ENCODE measurements at regions not wholly inside any gene's neighbourhood (a gene's known extent, or its start where the extent isn't known, plus 50 kb on each side); places are given as distances from the start of the nearest gene placed in this dataset.
"Not testable (repeated sequence)": the region's sequence is repeated elsewhere in the genome, so short reads cannot be mapped to it uniquely, and the experiment has no call there.

DNA sequence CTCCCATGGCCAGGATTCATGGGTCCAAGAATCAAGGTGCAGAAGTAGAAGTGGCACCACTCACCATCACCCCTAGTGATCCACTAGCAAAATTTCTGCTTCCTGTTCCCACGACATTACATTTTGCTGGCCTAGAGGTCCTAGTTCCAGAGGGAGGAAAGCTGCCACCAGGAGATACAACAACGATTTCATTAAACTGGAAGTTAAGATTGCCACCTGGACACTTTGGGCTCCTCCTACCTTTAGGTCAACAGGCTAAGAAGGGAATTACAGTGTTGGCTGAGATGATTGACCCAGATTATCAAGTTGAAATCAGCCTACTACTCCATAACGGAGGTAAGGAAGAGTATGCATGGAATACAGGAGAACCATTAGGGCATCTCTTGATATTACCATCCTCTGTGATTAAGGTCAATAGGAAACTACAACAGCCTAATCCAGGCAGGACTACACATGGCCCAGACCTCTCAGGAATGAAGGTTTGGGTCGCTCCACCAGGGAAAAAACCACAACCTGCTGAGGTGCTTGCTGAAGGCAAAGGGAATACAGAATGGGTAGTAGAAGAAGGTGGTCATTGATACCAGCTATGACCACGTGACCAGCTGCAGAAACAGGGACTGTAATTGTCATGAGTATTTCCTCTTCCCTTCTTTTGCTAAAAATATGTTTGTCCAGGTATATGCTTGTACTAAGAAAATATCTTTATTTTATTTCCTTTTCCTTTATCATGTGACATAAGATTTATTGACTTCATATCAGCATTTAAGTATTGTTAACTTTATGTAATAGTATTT, 208.3 kb upstream of the HES1 start:
- DNase-seq (ENCODE audit: low read depth, low spot score): not testable (repeated sequence)

DNA sequence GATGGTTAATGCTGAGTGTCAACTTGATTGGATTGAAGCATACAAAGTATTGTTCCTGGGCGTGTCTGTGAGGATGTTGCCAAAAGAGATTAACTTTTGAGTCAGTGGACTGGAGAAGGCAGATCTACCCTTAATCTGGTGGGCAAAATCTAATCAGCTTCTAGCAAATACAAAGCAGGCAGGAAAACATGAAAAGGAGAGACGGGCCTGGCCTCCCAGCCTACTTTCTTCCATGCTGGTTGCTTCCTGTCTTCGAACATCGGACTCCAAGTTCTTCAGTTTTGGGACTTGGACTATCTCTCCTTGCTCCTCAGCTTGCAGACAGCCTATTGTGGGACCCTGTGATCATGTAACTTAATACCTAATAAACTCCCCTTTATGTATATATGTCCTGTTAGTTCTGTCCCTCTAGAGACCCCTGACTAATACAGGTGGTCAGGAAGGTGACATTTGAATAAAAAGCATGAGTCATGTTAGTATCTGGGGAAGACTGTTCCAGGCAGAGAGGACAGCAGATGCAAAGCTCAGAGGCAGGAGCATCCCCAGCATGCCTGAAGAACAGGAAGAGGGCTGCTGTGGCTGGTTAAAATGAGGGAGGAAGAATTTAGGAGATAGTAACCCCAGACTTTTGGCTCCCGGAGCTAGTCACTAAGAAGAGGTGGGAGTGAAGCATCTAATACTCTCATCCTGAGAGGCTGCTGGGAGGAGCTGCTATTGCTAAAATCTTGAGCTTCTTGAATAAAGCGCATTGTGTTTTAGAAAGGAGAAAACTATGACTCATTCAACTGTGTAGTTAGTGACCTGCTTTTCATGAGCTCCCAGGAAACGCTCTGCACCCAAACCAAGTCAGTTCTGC, 207.4 kb upstream of the HES1 start:
- DNase-seq (ENCODE audit: low read depth, low spot score): no peak

DNA sequence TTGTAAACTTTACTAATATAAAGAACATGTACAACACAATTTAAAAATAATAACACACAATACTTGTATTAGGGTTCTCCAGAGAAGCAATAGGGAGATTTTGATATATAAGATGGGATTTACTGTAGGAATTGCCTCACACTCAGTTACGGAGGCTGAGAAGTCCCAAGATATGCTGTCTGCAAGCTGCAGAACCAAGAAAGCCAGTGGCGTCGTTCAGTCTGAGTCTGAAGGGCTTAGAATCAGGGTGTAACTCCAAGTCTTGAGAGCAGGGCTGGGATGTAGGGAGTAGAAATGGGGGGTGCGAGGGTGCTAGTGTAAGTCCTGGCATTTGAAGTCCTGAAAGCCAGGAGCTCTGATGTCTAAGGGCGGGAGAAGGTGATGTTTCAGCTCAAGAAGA, 206.6 kb upstream of the HES1 start:
- no peak for DNase-seq (ENCODE audit: low read depth, low spot score)

DNA sequence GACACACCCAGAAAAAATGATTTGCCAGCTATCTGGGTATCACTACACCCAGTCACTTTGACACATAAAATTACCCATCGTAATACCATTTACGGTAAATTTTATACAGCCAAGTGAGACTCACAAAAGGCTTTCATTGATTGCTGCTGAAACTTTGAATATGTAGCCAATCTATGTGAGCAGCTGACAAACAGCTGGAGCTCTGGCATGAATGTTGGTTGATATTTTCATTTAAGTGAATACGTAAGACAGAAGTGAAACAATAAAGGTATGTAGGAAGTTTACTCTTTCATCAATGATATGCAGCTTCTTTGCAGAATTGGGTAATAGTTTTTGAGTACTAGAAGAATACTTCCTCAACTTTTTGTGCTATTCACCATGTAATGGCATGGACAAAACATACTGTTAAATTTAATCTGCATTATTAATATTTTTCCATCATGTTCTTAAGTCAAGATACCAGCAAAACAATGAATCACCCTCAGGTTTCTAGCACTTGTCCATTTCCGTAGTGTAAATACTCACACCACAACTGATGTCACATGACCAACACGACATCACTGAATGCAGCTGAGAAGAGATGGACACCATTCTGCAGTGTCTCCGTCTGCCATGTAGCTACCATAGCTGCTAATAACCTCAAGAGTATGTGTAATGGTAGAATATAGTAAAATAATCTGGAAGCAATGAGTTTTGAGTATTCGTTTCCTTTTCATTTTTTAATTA, 205.9 kb upstream of the HES1 start:
- DNase-seq (ENCODE audit: low read depth, low spot score): no peak

DNA sequence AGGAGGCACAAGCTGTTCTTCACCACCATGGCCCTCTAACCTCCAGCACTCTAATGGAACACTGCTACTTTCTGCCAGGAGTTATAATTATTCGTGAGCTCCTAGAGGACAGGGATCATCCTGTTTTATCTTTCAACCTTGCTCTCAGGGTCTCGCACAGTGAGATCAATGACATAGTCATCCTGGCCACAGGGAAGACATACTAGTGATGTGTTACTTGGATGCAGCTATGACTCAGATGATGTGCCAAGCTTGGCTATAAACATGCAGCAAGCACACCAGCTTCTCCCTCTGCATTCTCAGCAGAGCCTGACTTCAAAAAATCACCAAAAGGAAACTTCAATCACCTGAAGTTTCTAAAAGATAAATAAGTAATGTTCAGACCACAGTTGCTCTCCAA, 203.8 kb upstream of the HES1 start:
- no peak for DNase-seq (ENCODE audit: low read depth, low spot score)

DNA sequence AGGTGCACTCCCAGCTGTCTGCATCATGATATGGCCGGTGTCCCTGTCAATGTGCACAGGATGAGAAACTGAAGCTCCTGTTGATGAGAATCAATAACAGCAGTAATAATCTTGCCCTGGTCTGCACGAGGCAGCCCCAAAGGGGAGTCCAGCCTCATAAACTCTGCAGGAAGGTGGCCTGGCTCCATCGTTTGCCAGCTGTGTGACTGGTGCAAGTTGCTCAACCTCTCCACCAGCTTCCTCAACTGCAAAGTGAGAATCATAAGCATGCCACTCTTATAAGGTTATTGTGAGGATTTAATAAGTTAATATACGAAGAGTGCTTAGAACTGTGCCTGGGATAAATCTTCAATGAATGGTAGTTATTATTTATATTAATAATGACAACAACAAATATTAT, 203.4 kb upstream of the HES1 start:
- no peak for DNase-seq (ENCODE audit: low read depth, low spot score)

DNA sequence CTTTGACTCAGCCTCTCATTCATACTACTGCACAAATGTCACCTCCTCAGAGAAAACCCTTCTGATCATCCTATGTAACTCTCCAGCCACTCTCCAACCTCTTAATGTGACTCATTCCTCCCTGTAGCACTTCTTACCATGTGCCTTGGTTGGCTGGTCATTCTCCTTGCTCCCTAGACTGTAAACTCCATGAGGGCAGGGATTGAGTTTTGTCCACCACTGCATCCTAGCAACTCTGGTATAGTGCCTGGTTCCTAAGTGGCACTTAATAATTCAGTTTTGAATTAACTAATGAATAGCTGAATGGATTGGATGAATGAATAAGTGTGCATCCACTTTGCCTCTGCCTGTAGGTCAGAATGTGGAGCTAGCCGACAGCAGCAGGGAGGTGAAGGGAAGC, 202.5 kb upstream of the HES1 start:
- DNase-seq (ENCODE audit: low read depth, low spot score): no peak

DNA sequence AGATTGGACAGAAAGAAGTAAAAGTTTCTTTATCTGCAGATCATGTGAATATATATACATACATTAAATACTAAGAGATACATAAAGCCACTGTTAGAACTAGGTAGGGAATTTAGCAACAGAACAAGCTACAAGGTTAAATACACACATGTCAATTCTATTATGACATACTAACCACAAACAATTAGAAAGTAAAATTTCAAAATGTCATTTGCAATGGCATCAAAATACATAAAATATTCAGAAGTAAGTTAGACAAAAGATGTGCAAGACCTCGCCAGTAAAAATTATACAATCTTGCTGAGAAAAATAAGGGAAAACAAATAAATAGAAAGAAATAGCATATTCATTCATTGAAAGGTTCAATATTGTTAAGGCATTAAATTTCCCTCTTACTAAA, 200.0 kb upstream of the HES1 start:
- DNase-seq (ENCODE audit: low read depth, low spot score): no peak

DNA sequence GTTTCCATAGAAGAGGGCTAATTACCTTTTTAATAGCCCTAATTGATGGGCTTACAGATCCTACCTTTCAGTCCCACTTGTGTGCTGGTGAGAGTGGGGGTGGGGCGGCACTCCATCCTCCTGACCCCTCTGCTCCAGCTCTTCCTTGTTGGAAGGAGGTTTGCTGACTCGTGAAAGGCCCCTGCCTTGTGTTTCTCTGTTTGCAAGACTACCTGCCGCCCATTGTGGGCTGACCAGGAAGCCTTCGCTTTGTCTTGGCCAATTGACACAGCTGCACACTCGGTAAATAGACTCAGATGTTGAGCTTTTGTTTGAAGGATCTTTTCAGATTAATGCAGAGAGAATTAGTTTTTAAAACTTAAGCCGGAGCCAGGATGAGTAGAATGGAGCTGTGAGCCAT, 197.3 kb upstream of the HES1 start:
- DNase-seq (ENCODE audit: low read depth, low spot score): no peak

DNA sequence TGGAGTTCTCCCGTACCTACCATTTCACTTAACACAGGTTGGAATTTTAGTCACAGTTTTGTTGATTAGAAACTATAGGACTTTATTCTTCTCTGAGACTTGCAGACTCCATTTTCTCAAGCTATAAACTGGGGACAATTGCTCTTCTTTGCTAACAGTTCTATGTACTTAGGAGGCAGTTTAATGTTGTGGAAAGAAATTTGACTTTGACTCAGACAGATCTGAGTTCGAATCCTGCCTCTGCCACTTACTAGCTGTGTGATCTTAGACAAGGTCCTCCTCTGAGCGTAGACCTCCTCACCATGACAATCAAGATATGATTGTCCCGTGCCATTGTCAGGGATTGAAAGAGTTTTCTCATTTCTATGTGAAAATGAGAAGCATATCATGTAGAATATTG, 196.4 kb upstream of the HES1 start:
- DNase-seq (ENCODE audit: low read depth, low spot score): no peak

DNA sequence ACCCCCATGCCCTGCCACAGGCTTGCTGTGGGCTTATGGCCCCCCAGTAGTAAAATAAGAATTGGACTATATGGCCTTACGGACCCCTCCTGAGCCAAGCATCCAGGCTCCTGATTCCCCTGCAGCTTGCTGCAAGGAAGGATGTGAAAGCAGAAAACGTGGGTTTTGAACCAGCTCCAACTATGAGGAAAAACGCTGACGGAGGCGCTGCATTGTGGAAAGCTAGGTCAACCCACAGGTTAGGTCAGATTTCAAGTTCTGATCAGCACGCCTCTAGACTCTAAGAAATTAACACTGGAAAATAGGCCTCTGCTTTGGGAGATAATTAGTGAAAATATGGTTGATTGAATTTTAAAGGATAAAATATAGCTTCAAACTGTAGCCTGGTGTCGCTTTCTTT, 195.4 kb upstream of the HES1 start:
- no peak for DNase-seq (ENCODE audit: low read depth, low spot score)

DNA sequence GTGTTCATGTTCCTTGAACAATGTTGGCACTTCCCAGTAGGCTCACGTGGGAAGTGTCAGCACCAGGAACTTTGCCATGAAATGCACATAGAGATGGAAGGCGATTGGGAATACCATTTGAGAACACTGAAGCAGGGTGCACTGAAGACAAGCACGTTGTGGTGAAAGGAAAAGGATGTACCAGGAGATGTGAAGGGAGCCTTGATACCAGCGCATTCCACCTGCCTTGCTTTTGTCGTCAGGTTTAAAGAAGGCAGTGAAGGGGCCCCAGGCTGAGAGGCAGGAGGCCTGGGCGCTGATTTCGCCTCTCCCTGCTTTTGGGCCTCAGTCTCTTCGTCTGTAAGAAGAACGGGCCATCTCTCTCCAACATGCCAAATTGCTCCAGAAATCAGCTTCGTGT, 194.5 kb upstream of the HES1 start:
- no peak for DNase-seq (ENCODE audit: low read depth, low spot score)

DNA sequence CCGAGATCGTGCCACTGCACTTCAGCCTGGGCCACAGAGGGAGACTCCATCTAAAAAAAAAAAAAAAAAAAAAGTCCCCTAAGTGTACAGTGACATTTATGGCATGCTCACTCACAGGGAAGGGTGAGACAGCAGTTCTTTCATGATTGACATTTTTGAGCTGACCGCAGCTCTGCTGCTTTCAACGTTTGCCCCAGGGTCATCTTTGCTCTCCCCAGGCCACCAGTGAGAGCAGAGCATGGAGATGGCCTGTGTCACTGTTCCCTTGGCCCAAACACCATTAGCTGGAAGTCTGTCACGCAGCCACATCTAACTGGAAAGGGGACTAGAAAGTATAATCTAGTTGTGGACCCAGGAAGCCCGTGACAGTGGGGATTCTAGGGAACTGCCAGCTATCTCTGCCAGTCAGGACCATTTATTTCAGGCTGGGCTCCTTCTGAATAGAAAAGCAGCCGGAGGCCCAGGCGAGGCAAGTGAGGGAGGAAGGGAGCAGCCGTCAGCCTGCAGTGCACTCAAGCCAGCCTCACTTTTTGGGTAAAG, 193.4 kb upstream of the HES1 start:
- DNase-seq (ENCODE audit: low read depth, low spot score): no peak

DNA sequence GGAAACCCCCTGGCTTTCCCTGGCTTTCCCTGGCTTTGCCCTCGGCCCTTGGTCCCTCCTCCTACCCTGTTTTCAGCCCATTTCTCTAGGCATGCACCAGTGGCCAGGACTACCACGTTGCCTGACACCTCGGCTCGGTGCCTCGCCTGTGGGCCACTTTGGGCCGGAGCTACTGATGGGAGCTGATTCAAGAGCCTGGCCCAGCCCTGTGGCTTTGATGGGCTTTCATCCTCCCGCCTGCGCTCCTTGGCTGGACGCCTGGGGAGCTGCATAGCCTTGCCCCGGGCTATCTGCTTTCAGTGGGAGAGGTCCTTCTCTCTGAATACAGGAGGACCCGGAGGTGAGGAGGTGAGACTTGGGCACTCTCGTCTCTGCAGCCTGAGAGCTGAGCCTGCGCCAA, 192.7 kb upstream of the HES1 start:
- no peak for DNase-seq (ENCODE audit: low read depth, low spot score)

DNA sequence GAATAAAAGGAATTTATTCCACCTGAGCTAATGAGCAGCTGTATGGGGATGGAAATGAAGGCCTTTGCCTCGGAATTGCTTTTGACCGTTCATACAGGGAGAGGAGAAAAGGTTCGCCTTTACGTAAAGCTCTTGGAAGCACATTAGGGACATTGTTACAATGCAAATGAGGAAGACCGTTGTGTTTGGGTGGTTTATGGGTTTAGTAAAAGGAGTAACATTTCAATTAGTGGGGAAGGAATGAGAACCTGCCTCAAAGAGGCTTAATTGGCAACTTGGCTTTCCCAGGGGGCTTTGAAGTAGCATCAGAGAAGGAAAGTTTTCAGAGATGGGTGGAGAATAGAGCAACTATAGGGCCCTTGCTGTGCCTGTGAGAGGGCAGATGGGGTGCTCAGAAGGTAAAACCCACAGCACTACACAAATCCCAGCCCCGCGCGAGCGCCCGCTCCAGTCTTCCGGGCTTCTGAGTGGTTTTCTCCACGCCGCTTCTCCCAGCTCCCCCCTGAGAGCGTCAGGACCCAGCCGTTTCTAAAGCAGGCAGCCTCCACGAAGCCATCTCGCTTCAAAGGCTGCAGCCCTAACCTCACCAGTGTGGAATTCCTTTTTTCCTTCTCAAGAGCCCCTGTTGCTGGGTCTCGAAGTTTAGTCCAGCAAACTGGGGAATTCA, 192.0 kb upstream of the HES1 start:
- no peak for DNase-seq (ENCODE audit: low read depth, low spot score)

DNA sequence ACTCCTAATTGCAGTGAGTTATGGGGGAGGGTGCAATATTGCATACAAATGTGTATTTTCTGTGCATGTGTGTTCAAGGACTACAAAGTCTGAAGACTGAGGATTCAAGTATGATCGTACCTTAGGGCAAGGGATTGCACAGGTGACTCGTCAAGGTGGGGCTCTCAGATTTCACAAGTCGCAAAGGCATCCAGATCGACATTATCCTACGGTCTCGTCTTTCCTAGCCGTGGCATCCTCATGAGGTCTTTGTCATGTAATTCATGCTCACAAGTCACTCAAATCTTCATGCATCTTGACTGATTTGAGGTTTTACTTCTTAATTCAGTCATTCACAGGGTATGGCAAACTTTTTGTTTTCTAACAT, 191.4 kb upstream of the HES1 start:
- DNase-seq (ENCODE audit: low read depth, low spot score): no peak

DNA sequence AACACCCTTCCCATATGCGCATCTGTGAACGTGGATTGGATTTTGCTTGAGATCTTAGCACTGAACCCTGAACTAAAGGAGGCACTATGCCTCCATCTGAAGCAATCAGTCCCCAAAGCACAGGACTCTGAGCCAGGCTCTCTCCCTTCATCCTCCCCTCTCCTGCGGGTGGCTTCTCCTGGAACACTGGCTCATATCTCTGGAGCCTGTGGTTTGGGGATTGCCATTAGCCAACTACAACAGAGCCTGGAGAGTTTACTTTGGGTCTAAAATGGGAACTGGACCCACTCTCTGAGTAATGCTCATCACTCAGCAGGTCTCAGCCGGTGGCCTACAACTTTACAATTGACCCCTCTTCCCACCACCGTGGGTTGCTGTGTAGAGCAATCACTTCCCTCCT, 190.8 kb upstream of the HES1 start:
- DNase-seq (ENCODE audit: low read depth, low spot score): no peak

DNA sequence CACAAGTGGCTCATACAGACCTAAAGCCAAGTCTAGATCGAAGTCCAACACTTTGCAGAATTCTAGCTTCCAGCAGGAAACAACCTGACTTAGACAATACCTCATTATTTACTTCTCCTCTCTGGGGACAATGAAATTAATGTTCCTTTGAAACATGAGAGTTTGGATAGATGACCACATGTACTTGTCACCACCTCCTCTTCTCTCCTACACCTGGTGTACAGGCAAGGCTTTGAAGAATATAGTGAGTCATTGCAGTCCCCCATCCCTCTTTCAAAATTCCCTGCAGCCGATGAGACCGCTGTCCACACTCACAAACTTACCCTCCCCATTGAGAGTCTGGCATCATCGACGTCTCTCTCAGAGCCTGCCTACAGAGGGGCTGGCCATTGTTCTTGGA, 189.0 kb upstream of the HES1 start:
- no peak for DNase-seq (ENCODE audit: low read depth, low spot score)

DNA sequence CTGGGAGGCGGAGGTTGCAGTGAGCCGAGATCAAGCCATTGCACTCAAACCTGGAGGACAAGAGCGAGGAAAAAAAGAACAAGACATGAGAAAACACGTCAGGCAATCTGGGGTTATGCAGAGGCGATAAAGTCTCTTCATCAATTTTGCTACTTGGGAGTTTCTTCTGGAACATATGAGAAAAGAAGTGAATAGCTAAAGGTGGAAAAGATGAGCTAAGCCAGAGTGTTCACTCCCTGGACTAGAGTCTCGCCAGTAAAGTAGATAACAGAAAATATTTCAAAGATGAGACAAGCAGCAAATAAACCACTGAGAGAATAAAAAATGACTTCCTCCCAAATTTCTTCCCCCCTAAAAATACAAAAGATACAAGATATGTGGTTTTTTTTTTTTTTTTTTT, 188.4 kb upstream of the HES1 start:
- no peak for DNase-seq (ENCODE audit: low read depth, low spot score)

DNA sequence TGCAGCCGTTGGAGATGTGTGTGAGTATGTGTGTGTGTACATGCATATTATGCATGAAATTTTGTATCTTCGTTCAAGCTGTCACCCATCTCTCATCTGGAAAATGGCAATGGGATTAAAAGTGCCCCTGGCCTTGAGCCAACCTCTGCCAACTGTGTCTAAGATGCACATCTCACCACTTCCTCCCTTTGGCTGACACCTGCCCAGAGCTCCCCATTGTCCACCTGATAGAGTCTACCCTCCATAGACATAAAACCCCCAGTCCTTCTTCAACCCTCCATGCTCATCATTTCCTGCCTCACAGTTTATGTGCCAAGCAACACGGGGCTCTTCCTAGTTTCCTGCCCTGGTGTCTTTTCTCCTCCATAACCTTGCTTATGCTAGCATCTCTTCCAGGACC, 187.5 kb upstream of the HES1 start:
- no peak for DNase-seq (ENCODE audit: low read depth, low spot score)

DNA sequence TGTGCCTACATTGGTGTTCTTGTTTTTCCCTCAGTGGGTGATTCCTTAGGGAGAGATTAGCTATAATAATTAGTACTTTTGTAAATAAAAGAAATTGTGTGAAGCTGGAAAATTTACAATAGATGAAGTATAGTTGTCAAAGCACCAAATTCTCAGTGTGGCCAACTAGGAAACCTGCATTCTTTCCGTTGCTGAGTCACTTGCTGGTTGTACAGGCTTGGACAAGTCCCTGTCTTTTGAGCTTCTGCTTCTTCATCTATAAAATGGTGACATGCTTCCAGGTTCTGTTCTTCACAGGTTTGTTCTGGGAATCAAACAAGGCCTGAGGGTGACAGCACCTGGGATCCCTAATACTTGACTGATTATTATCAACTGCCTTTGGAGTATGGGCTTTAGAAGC, 184.1 kb upstream of the HES1 start:
- DNase-seq (ENCODE audit: low read depth, low spot score): no peak

DNA sequence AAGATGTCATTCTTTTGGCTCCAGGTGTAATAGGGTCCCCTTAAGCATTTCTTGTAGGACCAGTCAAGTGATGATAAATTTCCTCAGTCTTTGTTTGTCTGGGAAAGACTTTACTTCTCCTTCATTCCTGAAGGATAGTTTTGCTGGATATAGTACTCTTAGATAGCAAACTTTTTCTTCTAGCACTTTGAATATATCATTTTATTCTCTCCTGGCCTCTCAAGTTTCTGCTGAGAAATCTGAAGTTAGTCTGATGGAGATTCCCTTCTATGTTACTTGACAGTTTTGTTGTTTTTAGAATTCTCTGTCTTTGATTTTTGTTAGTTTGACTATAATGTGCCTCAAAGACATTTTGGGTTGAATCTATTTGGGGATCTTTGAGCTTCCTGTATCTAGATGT, 181.2 kb upstream of the HES1 start:
- no peak for DNase-seq (ENCODE audit: low read depth, low spot score)

Measured in pulmonary artery endothelial cell (primary cell).